ENCODE measurements at regions not wholly inside any gene's neighbourhood (a gene's known extent, or its start where the extent isn't known, plus 50 kb on each side); places are given as distances from the start of the nearest gene placed in this dataset.
"Not testable (repeated sequence)": the region's sequence is repeated elsewhere in the genome, so short reads cannot be mapped to it uniquely, and the experiment has no call there.

- TF ChIP-seq CTCF, POLR2A (IDR thresholded peaks at IDR 0.05): not testable (repeated sequence)
Observed at GRCh38 chr1:113312651-113313050, 77.7 kb upstream of the MAGI3 start.

Data from thyroid gland (tissue), 4 donors.